DOHH2 (cell line): ENCODE measurements at regions not wholly inside any gene's neighbourhood (a gene's known extent, or its start where the extent isn't known, plus 50 kb on each side); places are given as distances from the start of the nearest gene placed in this dataset.

Source experiments
- H3F3A ChIP-seq: fragments of 200-600 bp; sonication (generic), shearing (Covaris generic); 2 replicates; pipeline ENCODE4 v1.6.0; 2016; ENCODE audit warnings: antibody characterized with exemption, mild to moderate bottlenecking; ENCODE audit not compliant: control insufficient read depth, insufficient read depth
- H3K27ac ChIP-seq: fragments of 200-600 bp; sonication (generic); 2 replicates; pipeline ENCODE4 v1.5.1; 2014; ENCODE audit warnings: low read depth, mild to moderate bottlenecking, low read length, moderate library complexity
- H3K27me3 ChIP-seq: fragments of 200-600 bp; sonication (generic); 2 replicates; pipeline ENCODE4 v1.6.1; 2014; ENCODE audit warnings: mild to moderate bottlenecking, low read length, mixed read lengths; ENCODE audit not compliant: control insufficient read depth
- H3K36me3 ChIP-seq: fragments of 200-600 bp; sonication (generic); 2 replicates; pipeline ENCODE4 v1.6.1; 2014; ENCODE audit warnings: mild to moderate bottlenecking, low read length, moderate library complexity, mixed read lengths; ENCODE audit not compliant: control insufficient read depth
- H3K4me1 ChIP-seq: fragments of 200-600 bp; sonication (generic); 2 replicates; pipeline ENCODE4 v1.6.1; 2014; ENCODE audit warnings: mild to moderate bottlenecking, low read length, mixed read lengths; ENCODE audit not compliant: control insufficient read depth
- H3K4me2 ChIP-seq: fragments of 200-600 bp; sonication (generic); 2 replicates; pipeline ENCODE4 v1.6.0; 2014; ENCODE audit warnings: mild to moderate bottlenecking, low read length, moderate library complexity
- H3K4me3 ChIP-seq: fragments of 200-600 bp; sonication (generic); 2 replicates; pipeline ENCODE4 v1.5.1; 2014; ENCODE audit warnings: mild to moderate bottlenecking, low read length, mixed read lengths
- H3K79me2 ChIP-seq: fragments of 200-600 bp; sonication (generic); 2 replicates; pipeline ENCODE4 v1.6.1; 2014; ENCODE audit warnings: mild to moderate bottlenecking, low read length, mixed read lengths; ENCODE audit not compliant: control insufficient read depth
- H3K9me2 ChIP-seq: fragments of 200-600 bp; sonication (generic); replicated peaks from 2 replicates; pipeline ENCODE4 v1.6.1; 2014; ENCODE audit warnings: mild to moderate bottlenecking, low read length, mixed read lengths; ENCODE audit not compliant: control insufficient read depth
- H3K9me3 ChIP-seq: fragments of 200-600 bp; sonication (generic); 2 replicates; pipeline ENCODE4 v1.6.1; 2014; ENCODE audit warnings: antibody characterized with exemption, low read length, mixed read lengths; ENCODE audit not compliant: control insufficient read depth, insufficient read depth
- H4K20me1 ChIP-seq: fragments of 200-600 bp; sonication (generic); 2 replicates; pipeline ENCODE4 v1.6.0; 2014; ENCODE audit warnings: low read depth, mild to moderate bottlenecking, antibody characterized with exemption, low read length, moderate library complexity; ENCODE audit not compliant: control insufficient read depth, insufficient read depth
- CTCF ChIP-seq: fragments of 200-600 bp; sonication (generic); IDR thresholded peaks from one replicate; pipeline ENCODE4 v1.5.1; 2014; ENCODE audit warnings: antibody characterized with exemption, mild to moderate bottlenecking, low read depth, low read length; ENCODE audit not compliant: poor library complexity, severe bottlenecking
- EZH2phosphoT487 ChIP-seq: fragments of 200-600 bp; sonication (generic); IDR thresholded peaks from 2 replicates; pipeline ENCODE4 v1.6.1; 2017; ENCODE audit warnings: borderline replicate concordance, mild to moderate bottlenecking, antibody characterized with exemption, low read length, moderate library complexity, mixed read lengths

GRCh38 chr4:79059631-79060399, 120.6 kb upstream of the PAQR3 start:
- no peaks in the 10 kb centered on the region for H3K79me2 ChIP-seq
- no peaks in the 10 kb centered on the region for H3K36me3 ChIP-seq
- H3K9me3 ChIP-seq = no peaks in the 10 kb centered on the region
- no peak overlapping the region for H3K4me3 ChIP-seq
- no peaks in the 10 kb centered on the region for H3F3A ChIP-seq
- no peaks in the 10 kb centered on the region for H3K4me1 ChIP-seq
- peaks cover 5% of the 10 kb centered on the region; the same call in 1 of the 2 replicates for H3K27me3 ChIP-seq
- no peaks in the 10 kb centered on the region for H3K9me2 ChIP-seq
- no peaks in the 10 kb centered on the region for H4K20me1 ChIP-seq
- TF ChIP-seq CTCF = no peak
- no peak for TF ChIP-seq EZH2phosphoT487
- no peak overlapping the region for H3K27ac ChIP-seq
- H3K4me2 ChIP-seq = no peak overlapping the region

GRCh38 chr4:79057772-79058171, 118.5 kb upstream of the PAQR3 start:
- Histone ChIP-seq H3F3A (no peaks in the 10 kb centered on the region), H3K79me2 (no peaks in the 10 kb centered on the region), H4K20me1 (no peaks in the 10 kb centered on the region), H3K4me1 (no peaks in the 10 kb centered on the region), H3K9me3 (no peaks in the 10 kb centered on the region), H3K4me2 (no peak overlapping the region), H3K4me3 (no peak overlapping the region), H3K36me3 (no peaks in the 10 kb centered on the region), H3K27me3 (no peaks in the 10 kb centered on the region), H3K27ac (no peak overlapping the region), H3K9me2 (no peaks in the 10 kb centered on the region)
- TF ChIP-seq CTCF (no peak), EZH2phosphoT487 (no peak)

DNA sequence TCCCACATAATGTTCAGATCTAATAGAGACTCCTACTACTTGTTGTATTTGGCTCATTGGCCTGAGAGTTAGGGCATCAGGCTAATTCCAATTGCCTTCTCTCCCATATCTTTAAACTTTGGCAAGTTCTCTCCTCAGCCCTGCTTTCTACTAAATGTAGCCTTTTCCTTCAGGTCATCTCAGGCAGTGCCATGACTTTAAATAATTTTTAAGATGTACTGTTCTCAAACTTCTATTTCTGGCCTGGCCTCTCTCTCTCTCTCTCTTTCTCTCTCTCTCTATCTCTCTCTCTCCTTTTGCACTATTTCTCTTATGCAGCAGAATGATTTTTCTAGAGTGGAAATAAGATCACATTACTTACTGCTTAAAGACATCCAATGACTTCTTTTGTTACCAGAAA, 114.5 kb upstream of the PAQR3 start:
- Histone ChIP-seq H3K4me2 (no peak overlapping the region), H4K20me1 (no peaks in the 10 kb centered on the region), H3K4me3 (no peak overlapping the region), H3K36me3 (no peaks in the 10 kb centered on the region), H3K9me3 (no peaks in the 10 kb centered on the region), H3K9me2 (no peaks in the 10 kb centered on the region), H3K27ac (no peak overlapping the region), H3K4me1 (no peaks in the 10 kb centered on the region), H3K79me2 (no peaks in the 10 kb centered on the region), H3F3A (no peaks in the 10 kb centered on the region), H3K27me3 (no peaks in the 10 kb centered on the region)
- TF ChIP-seq CTCF (no peak), EZH2phosphoT487 (no peak)
